DOHH2 (cell line): ENCODE measurements at regions not wholly inside any gene's neighbourhood (a gene's known extent, or its start where the extent isn't known, plus 50 kb on each side); places are given as distances from the start of the nearest gene placed in this dataset.
"Not testable (repeated sequence)": the region's sequence is repeated elsewhere in the genome, so short reads cannot be mapped to it uniquely, and the experiment has no call there.

Experiments
- H3F3A ChIP-seq: fragments of 200-600 bp; sonication (generic), shearing (Covaris generic); 2 replicates; pipeline ENCODE4 v1.6.0; 2016; ENCODE audit warnings: antibody characterized with exemption, mild to moderate bottlenecking; ENCODE audit not compliant: control insufficient read depth, insufficient read depth
- H3K27ac ChIP-seq: fragments of 200-600 bp; sonication (generic); 2 replicates; pipeline ENCODE4 v1.5.1; 2014; ENCODE audit warnings: low read depth, mild to moderate bottlenecking, low read length, moderate library complexity
- H3K27me3 ChIP-seq: fragments of 200-600 bp; sonication (generic); 2 replicates; pipeline ENCODE4 v1.6.1; 2014; ENCODE audit warnings: mild to moderate bottlenecking, low read length, mixed read lengths; ENCODE audit not compliant: control insufficient read depth
- H3K36me3 ChIP-seq: fragments of 200-600 bp; sonication (generic); 2 replicates; pipeline ENCODE4 v1.6.1; 2014; ENCODE audit warnings: mild to moderate bottlenecking, low read length, moderate library complexity, mixed read lengths; ENCODE audit not compliant: control insufficient read depth
- H3K4me1 ChIP-seq: fragments of 200-600 bp; sonication (generic); 2 replicates; pipeline ENCODE4 v1.6.1; 2014; ENCODE audit warnings: mild to moderate bottlenecking, low read length, mixed read lengths; ENCODE audit not compliant: control insufficient read depth
- H3K4me2 ChIP-seq: fragments of 200-600 bp; sonication (generic); 2 replicates; pipeline ENCODE4 v1.6.0; 2014; ENCODE audit warnings: mild to moderate bottlenecking, low read length, moderate library complexity
- H3K4me3 ChIP-seq: fragments of 200-600 bp; sonication (generic); 2 replicates; pipeline ENCODE4 v1.5.1; 2014; ENCODE audit warnings: mild to moderate bottlenecking, low read length, mixed read lengths
- H3K79me2 ChIP-seq: fragments of 200-600 bp; sonication (generic); 2 replicates; pipeline ENCODE4 v1.6.1; 2014; ENCODE audit warnings: mild to moderate bottlenecking, low read length, mixed read lengths; ENCODE audit not compliant: control insufficient read depth
- H3K9me2 ChIP-seq: fragments of 200-600 bp; sonication (generic); replicated peaks from 2 replicates; pipeline ENCODE4 v1.6.1; 2014; ENCODE audit warnings: mild to moderate bottlenecking, low read length, mixed read lengths; ENCODE audit not compliant: control insufficient read depth
- H3K9me3 ChIP-seq: fragments of 200-600 bp; sonication (generic); 2 replicates; pipeline ENCODE4 v1.6.1; 2014; ENCODE audit warnings: antibody characterized with exemption, low read length, mixed read lengths; ENCODE audit not compliant: control insufficient read depth, insufficient read depth
- H4K20me1 ChIP-seq: fragments of 200-600 bp; sonication (generic); 2 replicates; pipeline ENCODE4 v1.6.0; 2014; ENCODE audit warnings: low read depth, mild to moderate bottlenecking, antibody characterized with exemption, low read length, moderate library complexity; ENCODE audit not compliant: control insufficient read depth, insufficient read depth
- CTCF ChIP-seq: fragments of 200-600 bp; sonication (generic); IDR thresholded peaks from one replicate; pipeline ENCODE4 v1.5.1; 2014; ENCODE audit warnings: antibody characterized with exemption, mild to moderate bottlenecking, low read depth, low read length; ENCODE audit not compliant: poor library complexity, severe bottlenecking
- EZH2phosphoT487 ChIP-seq: fragments of 200-600 bp; sonication (generic); IDR thresholded peaks from 2 replicates; pipeline ENCODE4 v1.6.1; 2017; ENCODE audit warnings: borderline replicate concordance, mild to moderate bottlenecking, antibody characterized with exemption, low read length, moderate library complexity, mixed read lengths

- Histone ChIP-seq H3K9me3 (no peaks in the 10 kb centered on the region), H3K4me2 (no peak overlapping the region), H3K27me3 (no peaks in the 10 kb centered on the region), H3K79me2 (no peaks in the 10 kb centered on the region), H4K20me1 (no peaks in the 10 kb centered on the region), H3K9me2 (no peaks in the 10 kb centered on the region), H3F3A (no peaks in the 10 kb centered on the region), H3K36me3 (no peaks in the 10 kb centered on the region), H3K4me3 (no peak overlapping the region), H3K27ac (no peak overlapping the region), H3K4me1 (no peaks in the 10 kb centered on the region)
- no peak for TF ChIP-seq EZH2phosphoT487
- no peak for TF ChIP-seq CTCF
Measured at GRCh38 chr9:75685062-75685461, 205.4 kb upstream of the PCSK5 start.

- no peaks in the 10 kb centered on the region for H3K4me1 ChIP-seq
- H3K27ac ChIP-seq = no peak overlapping the region
- H3K36me3 ChIP-seq = no peaks in the 10 kb centered on the region
- no peaks in the 10 kb centered on the region for H3K27me3 ChIP-seq
- no peaks in the 10 kb centered on the region for H3K79me2 ChIP-seq
- H3K4me3 ChIP-seq = no peak overlapping the region
- TF ChIP-seq CTCF (no peak), EZH2phosphoT487 (no peak)
- H3K9me3 ChIP-seq = no peaks in the 10 kb centered on the region
- H4K20me1 ChIP-seq = no peaks in the 10 kb centered on the region
- H3F3A ChIP-seq = no peaks in the 10 kb centered on the region
- no peak overlapping the region for H3K4me2 ChIP-seq
- H3K9me2 ChIP-seq = no peaks in the 10 kb centered on the region
Measured at GRCh38 chr9:75687359-75687953, 203.0 kb upstream of the PCSK5 start.

- H3K9me2 ChIP-seq, H3K79me2 ChIP-seq, H3K9me3 ChIP-seq, H3K27ac ChIP-seq, H4K20me1 ChIP-seq, H3K4me2 ChIP-seq, H3F3A ChIP-seq, H3K36me3 ChIP-seq, H3K4me1 ChIP-seq, H3K27me3 ChIP-seq, H3K4me3 ChIP-seq: not testable (repeated sequence)
Measured at GRCh38 chr9:75690551-75690950, 199.9 kb upstream of the PCSK5 start.

GRCh38 chr9:75691408-75691807 lies 199.1 kb upstream of the PCSK5 start:
- no peaks in the 10 kb centered on the region for H3K79me2 ChIP-seq
- H3F3A ChIP-seq = no peaks in the 10 kb centered on the region

More at GRCh38 chr9:75691408-75691807, 199.1 kb upstream of the PCSK5 start:
- Histone ChIP-seq H3K27ac (no peak overlapping the region), H3K36me3 (no peaks in the 10 kb centered on the region), H3K4me3 (no peak overlapping the region), H3K4me1 (no peaks in the 10 kb centered on the region), H3K27me3 (no peaks in the 10 kb centered on the region), H4K20me1 (no peaks in the 10 kb centered on the region), H3K9me2 (no peaks in the 10 kb centered on the region), H3K9me3 (no peaks in the 10 kb centered on the region), H3K4me2 (no peak overlapping the region)
- TF ChIP-seq EZH2phosphoT487 = no peak
- TF ChIP-seq CTCF = no peak
